NT2/D1 (cell line): ENCODE measurements at regions not wholly inside any gene's neighbourhood (a gene's known extent, or its start where the extent isn't known, plus 50 kb on each side); places are given as distances from the start of the nearest gene placed in this dataset.
"Not testable (repeated sequence)": the region's sequence is repeated elsewhere in the genome, so short reads cannot be mapped to it uniquely, and the experiment has no call there.

Experiments
- DNase-seq: peaks from one replicate; pipeline ENCODE4 v3.0.0-alpha.2; 2011; ENCODE audit warnings: low read depth, low spot score
- H3K27me3 ChIP-seq: 2 replicates; pipeline ENCODE4 v1.6.0; 2011; ENCODE audit warnings: mild to moderate bottlenecking; ENCODE audit not compliant: insufficient read length, insufficient read depth
- H3K36me3 ChIP-seq: 2 replicates; pipeline ENCODE4 v1.6.1; 2011; ENCODE audit warnings: mild to moderate bottlenecking, low read length, mixed read lengths; ENCODE audit not compliant: insufficient read depth, insufficient read length
- H3K4me1 ChIP-seq: 2 replicates; pipeline ENCODE4 v1.5.1; 2011; ENCODE audit not compliant: insufficient read depth, insufficient read length
- H3K4me3 ChIP-seq: 2 replicates; pipeline ENCODE4 v1.5.1; 2011; ENCODE audit warnings: low read depth; ENCODE audit not compliant: insufficient read length
- H3K9ac ChIP-seq: 2 replicates; pipeline ENCODE4 v1.6.0; 2011; ENCODE audit warnings: low read depth; ENCODE audit not compliant: insufficient read length
- H3K9me3 ChIP-seq: 2 replicates; pipeline ENCODE4 v1.5.1; 2011; ENCODE audit warnings: mild to moderate bottlenecking, low read length; ENCODE audit not compliant: insufficient read depth
- SUZ12 ChIP-seq: IDR thresholded peaks from 2 replicates; pipeline ENCODE4 v1.6.1; 2011; ENCODE audit not compliant: insufficient read length, insufficient read depth; ENCODE audit errors: extremely low read depth
- YY1 ChIP-seq: IDR thresholded peaks from 2 replicates; pipeline ENCODE4 v1.6.1; 2011; ENCODE audit not compliant: insufficient read length, insufficient read depth
- ZNF274 ChIP-seq: IDR thresholded peaks from 2 replicates; pipeline ENCODE4 v1.6.1; 2011; ENCODE audit warnings: mild to moderate bottlenecking, low read depth, low read length

GRCh38 chr5:150960791-150961396 lies 56.1 kb upstream of the ZNF300 start:
- TF ChIP-seq YY1 = no peak
- TF ChIP-seq SUZ12 = no peak
- TF ChIP-seq ZNF274 = no peak

GRCh38 chr5:150960323-150960722 lies 55.5 kb upstream of the ZNF300 start:
- H3K27me3 ChIP-seq, DNase-seq, H3K4me3 ChIP-seq, H3K36me3 ChIP-seq, H3K4me1 ChIP-seq, H3K9ac ChIP-seq: not testable (repeated sequence)
- peaks cover 67% of the 10 kb centered on the region for H3K9me3 ChIP-seq

More at GRCh38 chr5:150960791-150961396, 56.1 kb upstream of the ZNF300 start:
- Histone ChIP-seq H3K36me3 (no peaks in the 10 kb centered on the region), H3K9ac (no peak overlapping the region), H3K9me3 (peaks cover 62% of the 10 kb centered on the region), H3K27me3 (no peaks in the 10 kb centered on the region), H3K4me1 (no peaks in the 10 kb centered on the region), H3K4me3 (no peak overlapping the region)
- peak; percentile 1 for DNase-seq
